ENCODE measurements at regions not wholly inside any gene's neighbourhood (a gene's known extent, or its start where the extent isn't known, plus 50 kb on each side); places are given as distances from the start of the nearest gene placed in this dataset.

GRCh38 chr4:186981161-186981560, 257.5 kb upstream of the FAT1 start:
- no peak for DNase-seq (ENCODE audit: low spot score)
- Histone ChIP-seq H3K79me2 (no peaks in the 10 kb centered on the region), H4K20me1 (ENCODE audit: insufficient read depth, poor library complexity, severe bottlenecking) (no peaks in the 10 kb centered on the region), H3K27me3 (no peaks in the 10 kb centered on the region), H3K27ac (no peak overlapping the region), H2AFZ (no peak overlapping the region), H3K9me3 (ENCODE audit: low read depth) (no peaks in the 10 kb centered on the region), H3K36me3 (replicated peaks; ENCODE audit: insufficient read depth, low read depth) (no peaks in the 10 kb centered on the region), H3K4me3 (no peak overlapping the region), H3K9me2 (replicated peaks; ENCODE audit: insufficient read depth) (no peaks in the 10 kb centered on the region), H3K4me2 (no peak overlapping the region), H3K4me1 (ENCODE audit: insufficient read depth) (no peaks in the 10 kb centered on the region)
- TF ChIP-seq, protein P1, sequence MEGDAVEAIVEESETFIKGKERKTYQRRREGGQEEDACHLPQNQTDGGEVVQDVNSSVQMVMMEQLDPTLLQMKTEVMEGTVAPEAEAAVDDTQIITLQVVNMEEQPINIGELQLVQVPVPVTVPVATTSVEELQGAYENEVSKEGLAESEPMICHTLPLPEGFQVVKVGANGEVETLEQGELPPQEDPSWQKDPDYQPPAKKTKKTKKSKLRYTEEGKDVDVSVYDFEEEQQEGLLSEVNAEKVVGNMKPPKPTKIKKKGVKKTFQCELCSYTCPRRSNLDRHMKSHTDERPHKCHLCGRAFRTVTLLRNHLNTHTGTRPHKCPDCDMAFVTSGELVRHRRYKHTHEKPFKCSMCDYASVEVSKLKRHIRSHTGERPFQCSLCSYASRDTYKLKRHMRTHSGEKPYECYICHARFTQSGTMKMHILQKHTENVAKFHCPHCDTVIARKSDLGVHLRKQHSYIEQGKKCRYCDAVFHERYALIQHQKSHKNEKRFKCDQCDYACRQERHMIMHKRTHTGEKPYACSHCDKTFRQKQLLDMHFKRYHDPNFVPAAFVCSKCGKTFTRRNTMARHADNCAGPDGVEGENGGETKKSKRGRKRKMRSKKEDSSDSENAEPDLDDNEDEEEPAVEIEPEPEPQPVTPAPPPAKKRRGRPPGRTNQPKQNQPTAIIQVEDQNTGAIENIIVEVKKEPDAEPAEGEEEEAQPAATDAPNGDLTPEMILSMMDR (IDR thresholded peaks at IDR 0.05; ENCODE audit: poor library complexity) = no peak
- TF ChIP-seq EZH2phosphoT487 (IDR thresholded peaks at IDR 0.05; ENCODE audit: low read depth, severe bottlenecking, unreplicated experiment) (no peak), EZH2 (IDR thresholded peaks at IDR 0.05; ENCODE audit: borderline replicate concordance) (no peak)
- WGBS (ENCODE audit: low lambda C conversion rate, missing lambda C conversion rate) = 62% methylated on average over 2 of the region's 2 CpGs

- Histone ChIP-seq H3K4me2 (no peak overlapping the region), H3K79me2 (no peaks in the 10 kb centered on the region), H4K20me1 (ENCODE audit: insufficient read depth, poor library complexity, severe bottlenecking) (no peaks in the 10 kb centered on the region), H3K9me2 (replicated peaks; ENCODE audit: insufficient read depth) (no peaks in the 10 kb centered on the region), H3K4me1 (ENCODE audit: insufficient read depth) (no peaks in the 10 kb centered on the region), H3K27ac (no peak overlapping the region), H3K27me3 (no peaks in the 10 kb centered on the region), H3K4me3 (no peak overlapping the region), H3K36me3 (replicated peaks; ENCODE audit: insufficient read depth, low read depth) (no peaks in the 10 kb centered on the region), H3K9me3 (ENCODE audit: low read depth) (no peaks in the 10 kb centered on the region), H2AFZ (no peak overlapping the region)
- TF ChIP-seq EZH2 (IDR thresholded peaks at IDR 0.05; ENCODE audit: borderline replicate concordance) (no peak), EZH2phosphoT487 (IDR thresholded peaks at IDR 0.05; ENCODE audit: low read depth, severe bottlenecking, unreplicated experiment) (no peak)
- TF ChIP-seq, protein P1 (IDR thresholded peaks at IDR 0.05; ENCODE audit: poor library complexity) = no peak
- WGBS (ENCODE audit: low lambda C conversion rate, missing lambda C conversion rate) = 91% methylated on average over 7 of the region's 7 CpGs
- DNase-seq (ENCODE audit: low spot score) = no peak
Observed at GRCh38 chr4:186982160-186982559, 258.5 kb upstream of the FAT1 start.

DNA sequence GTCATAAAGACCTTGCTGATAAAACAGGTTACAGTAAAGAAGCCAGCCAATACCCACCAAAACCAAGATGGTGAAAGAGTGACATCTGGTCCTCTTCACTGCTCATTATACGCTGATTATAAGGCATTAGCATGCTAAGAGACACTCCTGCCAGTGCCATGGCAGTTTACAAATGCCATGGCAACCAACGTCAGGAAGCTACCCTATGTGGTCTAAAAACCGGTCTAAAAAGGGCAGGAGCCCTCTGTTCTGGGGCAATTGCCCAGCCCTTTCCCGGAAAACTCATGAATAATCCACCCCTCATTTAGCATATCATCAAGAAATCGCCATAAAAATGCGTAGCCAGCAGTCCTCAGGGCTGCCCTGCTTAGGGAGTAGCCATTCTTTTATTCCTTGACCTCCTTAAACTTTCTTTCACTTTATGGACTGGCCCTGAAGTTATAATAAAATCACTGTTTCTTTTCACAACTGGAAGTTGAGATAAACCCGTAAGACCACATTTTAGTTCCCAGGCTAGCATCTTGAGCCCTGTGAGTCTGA, 260.5 kb upstream of the FAT1 start:
- H3K9me2 ChIP-seq (replicated peaks; ENCODE audit: insufficient read depth) = no peaks in the 10 kb centered on the region
- 77% methylated on average over 7 of the region's 7 CpGs for WGBS (ENCODE audit: low lambda C conversion rate, missing lambda C conversion rate)
- DNase-seq (ENCODE audit: low spot score) = no peak
- H3K27me3 ChIP-seq = no peaks in the 10 kb centered on the region
- no peak overlapping the region for H3K27ac ChIP-seq
- no peak overlapping the region for H3K4me3 ChIP-seq
- no peaks in the 10 kb centered on the region for H3K9me3 ChIP-seq (ENCODE audit: low read depth)
- no peaks in the 10 kb centered on the region for H3K36me3 ChIP-seq (replicated peaks; ENCODE audit: insufficient read depth, low read depth)
- no peaks in the 10 kb centered on the region for H3K4me1 ChIP-seq (ENCODE audit: insufficient read depth)
- no peak overlapping the region for H2AFZ ChIP-seq
- no peak overlapping the region for H3K4me2 ChIP-seq
- H4K20me1 ChIP-seq (ENCODE audit: insufficient read depth, poor library complexity, severe bottlenecking) = no peaks in the 10 kb centered on the region
- no peaks in the 10 kb centered on the region for H3K79me2 ChIP-seq
- TF ChIP-seq EZH2 (IDR thresholded peaks at IDR 0.05; ENCODE audit: borderline replicate concordance) (no peak), EZH2phosphoT487 (IDR thresholded peaks at IDR 0.05; ENCODE audit: low read depth, severe bottlenecking, unreplicated experiment) (no peak)
- TF ChIP-seq, protein P1 (IDR thresholded peaks at IDR 0.05; ENCODE audit: poor library complexity) = no peak

DNA sequence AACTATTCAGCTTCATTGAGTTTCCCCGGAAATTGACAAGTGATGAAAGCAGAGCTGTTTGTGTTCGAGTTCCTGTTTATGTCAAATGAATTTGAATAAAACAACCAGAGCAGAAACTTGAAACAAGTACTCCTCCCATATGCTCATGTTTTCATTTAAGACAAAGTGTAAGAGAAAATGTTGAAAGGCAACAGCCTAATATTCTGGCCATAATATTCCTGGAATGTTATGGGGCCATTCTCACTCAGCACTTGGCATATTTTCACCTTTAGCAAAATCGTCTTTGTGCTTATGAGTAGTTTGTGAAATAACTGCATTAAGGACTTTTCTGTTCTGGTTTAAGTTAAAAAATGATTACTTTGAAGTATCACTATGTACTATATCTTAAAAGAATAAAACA, 276.0 kb upstream of the FAT1 start:
- Histone ChIP-seq H3K36me3 (replicated peaks; ENCODE audit: insufficient read depth, low read depth) (no peaks in the 10 kb centered on the region), H3K27me3 (no peaks in the 10 kb centered on the region), H4K20me1 (ENCODE audit: insufficient read depth, poor library complexity, severe bottlenecking) (no peaks in the 10 kb centered on the region), H3K4me3 (no peak overlapping the region), H3K9me2 (replicated peaks; ENCODE audit: insufficient read depth) (no peaks in the 10 kb centered on the region), H3K27ac (no peak overlapping the region), H3K4me2 (no peak overlapping the region), H3K4me1 (ENCODE audit: insufficient read depth) (no peaks in the 10 kb centered on the region), H2AFZ (no peak overlapping the region), H3K79me2 (no peaks in the 10 kb centered on the region), H3K9me3 (ENCODE audit: low read depth) (no peaks in the 10 kb centered on the region)
- 54% methylated on average over 3 of the region's 3 CpGs for WGBS (ENCODE audit: low lambda C conversion rate, missing lambda C conversion rate)
- DNase-seq (ENCODE audit: low spot score) = no peak
- TF ChIP-seq EZH2phosphoT487 (IDR thresholded peaks at IDR 0.05; ENCODE audit: low read depth, severe bottlenecking, unreplicated experiment) = no peak
- no peak for TF ChIP-seq EZH2 (IDR thresholded peaks at IDR 0.05; ENCODE audit: borderline replicate concordance)
- TF ChIP-seq, protein P1 (IDR thresholded peaks at IDR 0.05; ENCODE audit: poor library complexity) = no peak

Measured in hepatocyte (in vitro differentiated cells).